ENCODE measurements at regions not wholly inside any gene's neighbourhood (a gene's known extent, or its start where the extent isn't known, plus 50 kb on each side); places are given as distances from the start of the nearest gene placed in this dataset.

DNA sequence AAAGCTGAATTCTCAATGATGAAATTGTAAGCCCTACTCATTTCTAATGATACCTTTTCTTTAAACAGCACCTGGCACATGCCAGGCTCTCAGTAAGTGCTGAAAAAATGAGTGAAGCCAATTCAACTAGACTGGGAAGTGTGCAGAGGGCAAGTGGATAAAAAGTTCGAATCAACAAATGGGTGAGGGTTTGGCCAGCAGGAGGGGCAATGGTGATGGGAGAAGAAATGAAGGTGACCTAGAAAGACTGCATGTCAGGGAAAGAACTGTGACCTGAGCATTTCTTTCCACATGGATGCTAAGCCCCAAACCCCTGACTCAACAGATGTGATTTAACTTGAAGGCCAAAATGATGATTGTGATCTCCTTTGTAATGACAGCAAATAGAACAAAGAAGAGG, 54.6 kb downstream of the DKK1 start:
- TF ChIP-seq, protein P1, sequence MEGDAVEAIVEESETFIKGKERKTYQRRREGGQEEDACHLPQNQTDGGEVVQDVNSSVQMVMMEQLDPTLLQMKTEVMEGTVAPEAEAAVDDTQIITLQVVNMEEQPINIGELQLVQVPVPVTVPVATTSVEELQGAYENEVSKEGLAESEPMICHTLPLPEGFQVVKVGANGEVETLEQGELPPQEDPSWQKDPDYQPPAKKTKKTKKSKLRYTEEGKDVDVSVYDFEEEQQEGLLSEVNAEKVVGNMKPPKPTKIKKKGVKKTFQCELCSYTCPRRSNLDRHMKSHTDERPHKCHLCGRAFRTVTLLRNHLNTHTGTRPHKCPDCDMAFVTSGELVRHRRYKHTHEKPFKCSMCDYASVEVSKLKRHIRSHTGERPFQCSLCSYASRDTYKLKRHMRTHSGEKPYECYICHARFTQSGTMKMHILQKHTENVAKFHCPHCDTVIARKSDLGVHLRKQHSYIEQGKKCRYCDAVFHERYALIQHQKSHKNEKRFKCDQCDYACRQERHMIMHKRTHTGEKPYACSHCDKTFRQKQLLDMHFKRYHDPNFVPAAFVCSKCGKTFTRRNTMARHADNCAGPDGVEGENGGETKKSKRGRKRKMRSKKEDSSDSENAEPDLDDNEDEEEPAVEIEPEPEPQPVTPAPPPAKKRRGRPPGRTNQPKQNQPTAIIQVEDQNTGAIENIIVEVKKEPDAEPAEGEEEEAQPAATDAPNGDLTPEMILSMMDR (IDR thresholded peaks at IDR 0.05) = no peak
- no peak for TF ChIP-seq POLR2A (IDR thresholded peaks at IDR 0.05)

Measured in adrenal gland (tissue), 5 donors.